Naive thymus-derived CD4-positive, alpha-beta T cell (primary cell): ENCODE measurements at regions not wholly inside any gene's neighbourhood (a gene's known extent, or its start where the extent isn't known, plus 50 kb on each side); places are given as distances from the start of the nearest gene placed in this dataset.

ENCODE experiments used
- ATAC-seq: fragments of 150-1000 bp; cut with Tn5 transposase; 2 replicates; pipeline ENCODE4 v1.10.0; 2021; ENCODE audit warnings: mild to moderate bottlenecking, moderate library complexity
- CTCF ChIA-PET: fragments of 350-600 bp; sonication (Branson Sonifier 250); formaldehyde crosslinking; loops from one replicate; lab custom pipeline; 2021; ENCODE audit warnings: antibody characterized with exemption; lab: Charles Lee
- POLR2A ChIA-PET: fragments of 350-600 bp; sonication (Branson Sonifier 250); formaldehyde crosslinking; loops from one replicate; lab custom pipeline; 2021; ENCODE audit warnings: antibody characterized with exemption, inconsistent platforms; lab: Charles Lee
- DNase-seq, 9 donors: peaks; one replicate each; pipeline versions ENCODE4 v3.0.0 to v3.0.0-alpha.2; 2020 to 2022; ENCODE audit warnings: mixed read lengths in 1 of 9
- H3K27ac ChIP-seq: one replicate; pipeline ENCODE4 v1.7.0; 2013; ENCODE audit warnings: mild to moderate bottlenecking, low read depth, low read length, moderate library complexity
- H3K27me3 ChIP-seq, 2 donors: one replicate each; pipeline ENCODE4 v1.7.0; 2013; ENCODE audit warnings: low read length in 2 of 2, mild to moderate bottlenecking in 2 of 2, moderate library complexity in 2 of 2; ENCODE audit not compliant: control insufficient read depth in 2 of 2, insufficient read depth in 2 of 2
- H3K36me3 ChIP-seq, 3 experiments: 1 replicate in 2 of 3; 2 replicates in 1 of 3; pipeline ENCODE4 v1.7.0; 2013; ENCODE audit warnings: low read length in 3 of 3, mild to moderate bottlenecking in 3 of 3, moderate library complexity in 1 of 3; ENCODE audit not compliant: insufficient read depth in 3 of 3, control insufficient read depth in 2 of 3
- H3K4me1 ChIP-seq, 2 donors: one replicate each; pipeline ENCODE4 v1.7.0; 2013; ENCODE audit warnings: low read length in 2 of 2, mild to moderate bottlenecking in 2 of 2, moderate library complexity in 1 of 2; ENCODE audit not compliant: control insufficient read depth in 2 of 2, insufficient read depth in 2 of 2
- H3K4me3 ChIP-seq: 2 replicates; pipeline ENCODE4 v1.7.0; 2013; ENCODE audit warnings: mild to moderate bottlenecking, low read length
- H3K9me3 ChIP-seq, 3 experiments: 1 replicate in 2 of 3; 2 replicates in 1 of 3; pipeline ENCODE4 v1.7.0; 2013; ENCODE audit warnings: low read length in 3 of 3; ENCODE audit not compliant: control insufficient read depth in 2 of 3
- H3K27ac Mint-ChIP-seq, 9 donors: one replicate each; pipeline ENCODE4 v1.8.0; 2020 to 2022; ENCODE audit warnings: mixed read lengths in 9 of 9, mild to moderate bottlenecking in 8 of 9, moderate library complexity in 5 of 9, inconsistent platforms in 2 of 9
- H3K27me3 Mint-ChIP-seq, 5 donors: one replicate each; pipeline ENCODE4 v1.8.0; 2021 to 2022; ENCODE audit warnings: mixed read lengths in 5 of 5, mild to moderate bottlenecking in 1 of 5
- H3K36me3 Mint-ChIP-seq, 5 donors: one replicate each; pipeline ENCODE4 v1.8.0; 2020 to 2022; ENCODE audit warnings: mixed read lengths in 5 of 5, mild to moderate bottlenecking in 3 of 5, inconsistent platforms in 1 of 5
- H3K4me1 Mint-ChIP-seq, 7 donors: one replicate each; pipeline ENCODE4 v1.8.0; 2020 to 2022; ENCODE audit warnings: mixed read lengths in 7 of 7, mild to moderate bottlenecking in 3 of 7, inconsistent platforms in 1 of 7
- H3K4me3 Mint-ChIP-seq, 10 donors: one replicate each; pipeline ENCODE4 v1.8.0; 2020 to 2022; ENCODE audit warnings: mild to moderate bottlenecking in 10 of 10, mixed read lengths in 10 of 10, moderate library complexity in 6 of 10, inconsistent platforms in 2 of 10
- H3K9me3 Mint-ChIP-seq, 11 donors: one replicate each; pipeline ENCODE4 v1.8.0; 2020 to 2022; ENCODE audit warnings: mixed read lengths in 11 of 11, mild to moderate bottlenecking in 4 of 11, inconsistent platforms in 1 of 11, moderate library complexity in 1 of 11
- intact Hi-C, 2 donors: fragments of 100-400 bp; cut with micrococcal nuclease; formaldehyde crosslinking; loops; one replicate each; pipeline ENCODE4 v1.15.1; 2023

DNA sequence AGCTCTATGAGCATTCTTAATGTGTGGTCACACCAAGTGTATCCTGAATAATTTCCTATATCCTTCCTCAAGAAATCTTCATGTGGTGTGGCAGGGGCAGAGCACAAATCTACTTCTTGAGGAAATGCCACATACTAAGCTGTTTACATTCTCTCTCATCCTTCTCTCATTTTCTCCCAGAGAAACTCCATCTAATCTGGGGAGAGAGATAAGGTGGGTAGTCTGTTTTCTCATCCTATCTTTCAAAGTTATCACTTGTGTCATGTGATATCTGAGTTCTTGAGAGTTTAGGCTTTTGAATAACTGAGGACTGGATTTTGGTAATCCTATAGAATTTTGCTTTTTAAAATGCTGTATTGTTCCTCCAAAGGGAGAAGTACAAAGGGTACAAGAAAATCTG is 141.9 kb upstream of the LRRC7 start:
- POLR2A ChIA-PET: no interaction called here
- CTCF ChIA-PET: no interaction called here

DNA sequence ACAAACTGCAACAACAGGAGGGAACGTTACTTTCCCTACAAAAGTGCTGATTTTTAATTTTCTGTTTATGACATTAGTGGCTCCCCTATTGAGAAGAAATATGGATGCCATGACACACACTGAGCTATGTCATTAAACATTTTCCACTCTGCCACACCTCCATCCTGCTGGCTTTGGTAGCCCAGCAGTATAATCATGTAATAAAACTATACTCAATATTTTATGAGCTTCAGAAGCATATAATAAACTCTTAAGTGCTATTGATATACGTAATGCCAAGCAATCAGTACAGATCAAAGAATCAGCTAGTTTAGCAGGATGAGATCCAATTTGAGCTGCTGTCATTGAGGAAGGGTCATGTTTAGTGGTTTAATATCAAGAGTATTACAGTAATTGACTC is 141.3 kb upstream of the LRRC7 start:
- Mint-ChIP-seq H3K4me3 (no peak overlapping the region), H3K36me3 (no peaks in the 10 kb centered on the region)
- CTCF ChIA-PET: no interaction called here

More for the DNA sequence above, 141.9 kb upstream of the LRRC7 start:
- no peak for ATAC-seq
- Histone ChIP-seq H3K27ac (no peak overlapping the region), H3K4me1 (no peaks in the 10 kb centered on the region), H3K36me3 (no peaks in the 10 kb centered on the region), H3K4me3 (no peak overlapping the region), H3K27me3 (no peaks in the 10 kb centered on the region), H3K9me3 (no peaks in the 10 kb centered on the region)
- Mint-ChIP-seq H3K4me3 (no peak overlapping the region), H3K36me3 (no peaks in the 10 kb centered on the region), H3K4me1 (no peaks in the 10 kb centered on the region), H3K9me3 (peaks cover 0 to 19% (median 0%) of the 10 kb centered on the region in 11 donors), H3K27me3 (no peaks in the 10 kb centered on the region), H3K27ac (no peak overlapping the region)
- intact Hi-C loops: no loop called here
- DNase-seq: no peak

DNA sequence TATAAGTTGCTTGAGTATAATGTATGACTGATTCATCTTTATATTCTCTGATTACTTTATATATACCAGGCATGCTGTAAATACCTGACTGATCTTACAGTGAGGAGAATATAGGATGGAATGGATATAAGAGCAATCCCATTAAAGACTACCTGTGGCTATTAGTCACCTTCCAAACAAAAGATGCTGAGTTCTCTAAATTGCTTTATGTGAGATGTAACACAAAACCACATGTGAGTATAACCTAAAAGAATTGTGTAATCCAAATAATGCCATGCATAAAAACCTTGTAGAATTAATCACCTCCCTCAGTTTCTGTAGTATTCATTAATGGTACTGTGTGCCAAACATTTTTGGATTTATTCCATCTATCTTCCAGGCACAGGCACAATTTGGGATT is 134.6 kb upstream of the LRRC7 start:
- Histone ChIP-seq H3K27me3 (no peaks in the 10 kb centered on the region), H3K36me3 (no peaks in the 10 kb centered on the region), H3K9me3 (no peaks in the 10 kb centered on the region), H3K4me1 (no peaks in the 10 kb centered on the region), H3K4me3 (no peak overlapping the region), H3K27ac (no peak overlapping the region)
- DNase-seq (no peak), ATAC-seq (no peak)
- ChIA-PET POLR2A (no interaction called here), CTCF (no interaction called here)
- Mint-ChIP-seq H3K4me3 (no peak overlapping the region), H3K36me3 (no peaks in the 10 kb centered on the region), H3K9me3 (peaks cover 0 to 6% (median under 1%) of the 10 kb centered on the region in 11 donors), H3K27me3 (no peaks in the 10 kb centered on the region), H3K4me1 (peaks cover 0 to 2% (median 0%) of the 10 kb centered on the region in 7 donors), H3K27ac (no peak overlapping the region)
- intact Hi-C loops: no loop called here

More for the DNA sequence above, 141.3 kb upstream of the LRRC7 start:
- intact Hi-C loops: no loop called here
- Histone ChIP-seq H3K9me3 (no peaks in the 10 kb centered on the region), H3K4me1 (no peaks in the 10 kb centered on the region), H3K27ac (no peak overlapping the region), H3K27me3 (no peaks in the 10 kb centered on the region), H3K4me3 (no peak overlapping the region), H3K36me3 (no peaks in the 10 kb centered on the region)
- no peak for DNase-seq
- ATAC-seq: no peak
- POLR2A ChIA-PET: no interaction called here
- no peaks in the 10 kb centered on the region for H3K27me3 Mint-ChIP-seq
- peaks cover 0 to 17% (median 0%) of the 10 kb centered on the region in 11 donors for H3K9me3 Mint-ChIP-seq
- H3K4me1 Mint-ChIP-seq: no peaks in the 10 kb centered on the region
- no peak overlapping the region for H3K27ac Mint-ChIP-seq

DNA sequence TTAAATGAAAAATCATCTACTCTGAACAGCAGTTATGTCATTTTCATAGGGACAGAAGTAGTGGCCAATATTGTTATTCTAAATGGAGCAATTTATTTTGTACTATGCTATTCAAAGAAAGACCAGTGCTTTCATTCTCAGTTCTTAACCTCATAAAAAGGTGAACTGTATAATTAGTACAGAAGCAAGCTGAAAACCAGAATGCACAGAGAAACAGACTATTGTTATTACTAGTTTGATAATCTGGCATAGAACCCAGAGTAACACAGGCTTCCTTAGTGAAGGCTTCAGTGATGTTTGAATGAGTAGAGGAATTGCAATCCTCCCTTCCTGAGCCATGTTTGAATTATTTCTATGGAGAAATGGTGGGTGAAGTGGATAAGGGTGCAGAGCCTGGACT is 131.6 kb upstream of the LRRC7 start:
- Histone ChIP-seq H3K4me3 (no peak overlapping the region), H3K36me3 (no peaks in the 10 kb centered on the region), H3K9me3 (no peaks in the 10 kb centered on the region), H3K4me1 (no peaks in the 10 kb centered on the region), H3K27ac (no peak overlapping the region), H3K27me3 (no peaks in the 10 kb centered on the region)
- Mint-ChIP-seq H3K27ac (no peak overlapping the region), H3K27me3 (no peaks in the 10 kb centered on the region), H3K9me3 (peaks cover 0 to 6% (median under 1%) of the 10 kb centered on the region in 11 donors), H3K4me3 (no peak overlapping the region), H3K36me3 (no peaks in the 10 kb centered on the region), H3K4me1 (peaks cover 0 to 2% (median 0%) of the 10 kb centered on the region in 7 donors)
- ATAC-seq: no peak
- intact Hi-C loops: no loop called here
- ChIA-PET CTCF (no interaction called here), POLR2A (no interaction called here)
- DNase-seq: no peak

DNA sequence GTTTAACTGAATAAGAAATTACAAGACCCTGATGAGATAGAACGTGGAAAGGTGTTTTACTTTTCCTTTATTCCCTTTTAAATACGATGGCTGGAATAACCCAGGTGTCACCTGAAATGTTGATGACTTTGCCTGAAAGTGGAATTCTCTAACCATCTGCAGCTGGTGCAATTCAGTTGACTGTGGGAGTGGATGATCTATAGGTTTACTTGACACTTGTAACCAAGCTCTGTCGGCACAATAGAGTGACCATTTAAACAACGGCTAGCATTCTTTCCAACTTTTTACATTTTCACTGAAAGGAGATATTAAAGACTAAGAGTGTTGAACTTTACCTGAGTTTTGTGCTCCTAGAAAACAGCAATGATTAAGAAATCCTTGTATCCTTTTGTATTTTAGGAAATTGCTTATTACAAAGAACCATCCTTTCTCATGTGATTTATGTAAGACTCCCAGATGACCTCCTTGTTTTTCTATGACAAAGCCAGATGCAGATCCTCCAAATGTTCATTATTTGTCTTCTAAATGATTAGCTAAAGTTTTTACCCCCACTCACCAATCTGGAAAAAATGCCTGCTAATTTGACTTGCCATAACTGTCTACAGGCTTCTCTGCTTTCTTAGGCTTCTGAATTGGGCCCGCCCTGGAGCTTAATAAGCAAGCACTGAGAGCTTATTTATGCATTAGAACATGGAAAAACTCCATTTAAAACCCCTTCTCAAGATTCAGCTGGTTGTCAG is 129.5 kb upstream of the LRRC7 start:
- no peak overlapping the region for H3K4me3 ChIP-seq
- Mint-ChIP-seq H3K4me3 (no peak overlapping the region), H3K27me3 (no peaks in the 10 kb centered on the region), H3K27ac (no peak overlapping the region), H3K36me3 (no peaks in the 10 kb centered on the region), H3K4me1 (peaks cover 0 to 2% (median 0%) of the 10 kb centered on the region in 7 donors), H3K9me3 (peaks cover 0 to 8% (median 4%) of the 10 kb centered on the region in 11 donors)
- no peaks in the 10 kb centered on the region for H3K9me3 ChIP-seq
- no peak overlapping the region for H3K27ac ChIP-seq
- H3K36me3 ChIP-seq: no peaks in the 10 kb centered on the region
- intact Hi-C loops: no loop called here
- H3K27me3 ChIP-seq: no peaks in the 10 kb centered on the region
- H3K4me1 ChIP-seq: no peaks in the 10 kb centered on the region
- DNase-seq (no peak), ATAC-seq (no peak)
- ChIA-PET POLR2A (no interaction called here), CTCF (no interaction called here)

DNA sequence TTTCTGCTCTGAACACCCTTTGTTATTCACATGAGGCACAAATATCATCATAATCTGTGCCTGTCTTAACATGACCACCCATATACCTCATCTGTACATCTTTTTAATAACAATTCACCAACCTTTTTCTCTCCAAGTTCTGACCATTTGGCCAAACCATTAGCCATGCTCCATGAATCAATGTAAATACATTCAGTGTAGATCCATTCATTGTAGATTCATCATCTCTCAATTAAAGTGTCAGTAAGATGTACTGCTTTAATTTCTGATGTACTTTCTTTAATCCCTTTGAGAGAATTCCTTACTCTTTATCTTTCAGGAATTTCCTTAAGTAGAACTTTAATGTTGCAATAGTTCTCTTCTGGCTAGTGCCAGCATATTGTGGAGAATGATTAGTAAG is 126.2 kb upstream of the LRRC7 start:
- Mint-ChIP-seq H3K9me3 (peaks cover 0 to 11% (median 4%) of the 10 kb centered on the region in 11 donors), H3K36me3 (no peaks in the 10 kb centered on the region), H3K4me3 (no peak overlapping the region), H3K4me1 (no peaks in the 10 kb centered on the region), H3K27me3 (no peaks in the 10 kb centered on the region), H3K27ac (no peak overlapping the region)
- H3K4me3 ChIP-seq: no peak overlapping the region
- no peak overlapping the region for H3K27ac ChIP-seq
- intact Hi-C loops: no loop called here
- DNase-seq: no peak
- H3K4me1 ChIP-seq: no peaks in the 10 kb centered on the region
- ATAC-seq: no peak
- CTCF ChIA-PET: no interaction called here
- no peaks in the 10 kb centered on the region for H3K9me3 ChIP-seq
- H3K36me3 ChIP-seq: no peaks in the 10 kb centered on the region
- POLR2A ChIA-PET: no interaction called here
- H3K27me3 ChIP-seq: no peaks in the 10 kb centered on the region

DNA sequence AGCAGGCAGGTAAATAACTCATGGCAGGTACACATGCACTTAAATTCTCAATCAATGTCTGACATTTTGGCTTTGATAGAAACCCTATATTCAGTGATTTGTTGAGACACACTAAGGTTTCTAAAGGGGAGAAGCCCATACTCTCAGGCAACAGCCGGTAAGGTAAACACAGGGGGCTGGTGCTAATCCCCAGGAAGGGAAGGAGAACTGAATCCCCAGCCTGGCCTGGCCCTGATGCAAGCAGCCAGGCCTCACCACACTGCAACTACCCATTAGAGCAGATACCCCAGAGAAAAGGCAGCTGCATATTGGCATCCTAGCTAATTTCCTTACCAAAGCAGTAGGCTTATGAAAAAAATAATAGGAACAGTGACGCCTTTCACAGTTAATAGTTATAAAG is 116.5 kb upstream of the LRRC7 start:
- Mint-ChIP-seq H3K27me3 (no peaks in the 10 kb centered on the region), H3K9me3 (peaks cover 2 to 21% (median 7%) of the 10 kb centered on the region in 11 donors), H3K4me3 (no peak overlapping the region), H3K36me3 (no peaks in the 10 kb centered on the region), H3K4me1 (no peaks in the 10 kb centered on the region), H3K27ac (no peak overlapping the region)
- H3K4me3 ChIP-seq: no peak overlapping the region
- no peaks in the 10 kb centered on the region for H3K27me3 ChIP-seq
- POLR2A ChIA-PET: no interaction called here
- ATAC-seq: no peak
- no peak for DNase-seq
- H3K4me1 ChIP-seq: no peaks in the 10 kb centered on the region
- H3K27ac ChIP-seq: no peak overlapping the region
- no peaks in the 10 kb centered on the region for H3K36me3 ChIP-seq
- intact Hi-C loops: no loop called here
- CTCF ChIA-PET: no interaction called here
- no peaks in the 10 kb centered on the region for H3K9me3 ChIP-seq
